ENCODE measurements at regions not wholly inside any gene's neighbourhood (a gene's known extent, or its start where the extent isn't known, plus 50 kb on each side); places are given as distances from the start of the nearest gene placed in this dataset.

DNA sequence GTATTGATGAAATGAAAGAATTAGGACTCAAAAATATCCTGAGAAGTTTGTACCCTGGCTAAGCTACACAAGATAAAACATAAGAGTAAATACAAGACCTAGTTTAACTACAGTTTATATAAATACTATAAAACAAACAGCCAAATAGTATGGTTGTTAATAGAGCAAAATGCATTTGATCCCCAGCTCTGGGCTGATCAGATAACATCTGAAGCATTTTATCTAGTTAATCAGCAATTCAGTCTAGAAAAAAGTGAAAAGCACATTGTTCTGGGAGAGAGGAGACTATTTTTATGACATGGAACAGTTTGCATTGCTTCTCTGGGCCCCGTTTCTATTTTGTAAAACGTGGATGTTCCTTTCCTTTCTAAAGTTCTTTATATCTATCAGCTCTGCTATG lies 139.6 kb upstream of the RORB start:
- Mint-ChIP-seq H3K27me3 (no peaks in the 10 kb centered on the region), H3K36me3 (ENCODE audit: low read depth) (no peaks in the 10 kb centered on the region), H3K9me3 (no peaks in the 10 kb centered on the region), H3K27ac (no peak overlapping the region), H3K4me3 (no peak overlapping the region), H3K4me1 (ENCODE audit: low read depth) (no peaks in the 10 kb centered on the region)
- H3K27ac ChIP-seq (ENCODE audit: low read depth in 1 of 2, low read length in 2 of 2) = no peak overlapping the region
- H3K9me3 ChIP-seq (ENCODE audit: control insufficient read depth in 1 of 2, insufficient read depth in 1 of 2, low read length in 2 of 2) = no peaks in the 10 kb centered on the region
- no peak overlapping the region for H3K4me3 ChIP-seq (ENCODE audit: low read length)
- CTCF ChIA-PET = interaction anchor here (0.8 kb wide), 1 partner anchor 9 kb away, joined by 3 read pairs; no protein-coding TSS in a partner anchor
- TF ChIP-seq, protein P1, sequence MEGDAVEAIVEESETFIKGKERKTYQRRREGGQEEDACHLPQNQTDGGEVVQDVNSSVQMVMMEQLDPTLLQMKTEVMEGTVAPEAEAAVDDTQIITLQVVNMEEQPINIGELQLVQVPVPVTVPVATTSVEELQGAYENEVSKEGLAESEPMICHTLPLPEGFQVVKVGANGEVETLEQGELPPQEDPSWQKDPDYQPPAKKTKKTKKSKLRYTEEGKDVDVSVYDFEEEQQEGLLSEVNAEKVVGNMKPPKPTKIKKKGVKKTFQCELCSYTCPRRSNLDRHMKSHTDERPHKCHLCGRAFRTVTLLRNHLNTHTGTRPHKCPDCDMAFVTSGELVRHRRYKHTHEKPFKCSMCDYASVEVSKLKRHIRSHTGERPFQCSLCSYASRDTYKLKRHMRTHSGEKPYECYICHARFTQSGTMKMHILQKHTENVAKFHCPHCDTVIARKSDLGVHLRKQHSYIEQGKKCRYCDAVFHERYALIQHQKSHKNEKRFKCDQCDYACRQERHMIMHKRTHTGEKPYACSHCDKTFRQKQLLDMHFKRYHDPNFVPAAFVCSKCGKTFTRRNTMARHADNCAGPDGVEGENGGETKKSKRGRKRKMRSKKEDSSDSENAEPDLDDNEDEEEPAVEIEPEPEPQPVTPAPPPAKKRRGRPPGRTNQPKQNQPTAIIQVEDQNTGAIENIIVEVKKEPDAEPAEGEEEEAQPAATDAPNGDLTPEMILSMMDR (IDR thresholded peaks at IDR 0.05) = no peak
- ATAC-seq (ENCODE audit: poor library complexity) = no peak
- DNase-seq = no peak
- POLR2A ChIA-PET = no interaction called here
- intact Hi-C loops (cut with DNase I, micrococcal nuclease) = no loop called here
- H3K36me3 ChIP-seq (ENCODE audit: insufficient read depth, low read length) = no peaks in the 10 kb centered on the region
- H3K27me3 ChIP-seq (ENCODE audit: control insufficient read depth in 1 of 2, insufficient read depth in 2 of 2, low read length in 2 of 2) = no peaks in the 10 kb centered on the region
- no peaks in the 10 kb centered on the region for H3K4me1 ChIP-seq (ENCODE audit: insufficient read depth, low read length)

DNA sequence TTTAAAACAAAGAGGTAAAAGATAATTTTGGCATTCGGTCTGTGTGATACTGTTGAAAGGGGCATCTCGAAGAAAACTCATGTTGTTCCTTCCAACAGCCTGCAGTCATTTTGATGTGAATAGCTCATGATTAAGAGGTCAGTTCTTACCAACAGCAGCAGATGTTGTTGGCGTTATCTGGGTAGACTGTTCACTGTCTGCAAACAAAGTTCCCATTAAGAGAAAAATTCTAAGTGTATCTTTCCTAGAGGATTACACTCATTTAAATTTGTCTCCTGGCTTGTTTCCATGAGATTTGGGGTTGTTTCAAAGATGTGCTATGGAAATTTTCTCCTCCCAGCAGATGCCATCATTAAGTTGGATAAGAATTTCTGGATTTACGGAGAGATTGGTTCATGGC lies 138.2 kb upstream of the RORB start:
- no peaks in the 10 kb centered on the region for H3K4me1 ChIP-seq (ENCODE audit: insufficient read depth, low read length)
- H3K27ac ChIP-seq (ENCODE audit: low read depth in 1 of 2, low read length in 2 of 2) = no peak overlapping the region
- Mint-ChIP-seq H3K36me3 (ENCODE audit: low read depth) (no peaks in the 10 kb centered on the region), H3K27ac (no peak overlapping the region), H3K4me1 (ENCODE audit: low read depth) (no peaks in the 10 kb centered on the region), H3K9me3 (no peaks in the 10 kb centered on the region), H3K4me3 (no peak overlapping the region), H3K27me3 (no peaks in the 10 kb centered on the region)
- H3K36me3 ChIP-seq (ENCODE audit: insufficient read depth, low read length) = no peaks in the 10 kb centered on the region
- TF ChIP-seq, protein P1 (IDR thresholded peaks at IDR 0.05) = no peak
- H3K27me3 ChIP-seq (ENCODE audit: control insufficient read depth in 1 of 2, insufficient read depth in 2 of 2, low read length in 2 of 2) = no peaks in the 10 kb centered on the region
- CTCF ChIA-PET = no interaction called here
- POLR2A ChIA-PET = no interaction called here
- DNase-seq (no peak), ATAC-seq (ENCODE audit: poor library complexity) (no peak)
- H3K9me3 ChIP-seq (ENCODE audit: control insufficient read depth in 1 of 2, insufficient read depth in 1 of 2, low read length in 2 of 2) = no peaks in the 10 kb centered on the region
- intact Hi-C loops (cut with DNase I, micrococcal nuclease) = no loop called here
- no peak overlapping the region for H3K4me3 ChIP-seq (ENCODE audit: low read length)

DNA sequence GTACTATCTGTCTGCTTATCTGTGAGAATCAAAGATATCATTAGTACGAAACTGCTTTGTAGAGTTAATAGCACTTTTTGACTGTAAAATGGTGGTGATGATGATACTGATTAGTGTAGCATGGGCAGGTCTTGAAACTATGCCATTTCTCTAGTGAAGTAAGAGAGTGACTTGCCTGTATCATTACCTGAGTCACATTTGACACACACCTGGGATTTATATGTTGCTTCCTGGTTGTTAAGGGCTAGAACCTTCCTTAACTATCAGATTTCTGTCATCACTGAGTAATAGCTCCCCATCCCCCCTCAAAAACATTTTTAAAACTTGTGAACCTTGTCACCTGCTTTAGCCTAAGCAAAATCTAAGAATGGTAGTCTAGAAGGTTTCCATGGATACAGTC lies 135.6 kb upstream of the RORB start:
- DNase-seq (no peak), ATAC-seq (ENCODE audit: poor library complexity) (no peak)
- H3K4me1 Mint-ChIP-seq (ENCODE audit: low read depth) = no peaks in the 10 kb centered on the region
- H3K27ac Mint-ChIP-seq = no peak overlapping the region
- H3K9me3 Mint-ChIP-seq = no peaks in the 10 kb centered on the region
- POLR2A ChIA-PET = no interaction called here
- no peaks in the 10 kb centered on the region for H3K27me3 Mint-ChIP-seq
- Histone ChIP-seq H3K27me3 (ENCODE audit: control insufficient read depth in 1 of 2, insufficient read depth in 2 of 2, low read length in 2 of 2) (no peaks in the 10 kb centered on the region), H3K9me3 (ENCODE audit: control insufficient read depth in 1 of 2, insufficient read depth in 1 of 2, low read length in 2 of 2) (no peaks in the 10 kb centered on the region), H3K4me3 (ENCODE audit: low read length) (no peak overlapping the region), H3K27ac (ENCODE audit: low read depth in 1 of 2, low read length in 2 of 2) (no peak overlapping the region), H3K4me1 (ENCODE audit: insufficient read depth, low read length) (no peaks in the 10 kb centered on the region), H3K36me3 (ENCODE audit: insufficient read depth, low read length) (no peaks in the 10 kb centered on the region)
- intact Hi-C loops (cut with DNase I, micrococcal nuclease) = loop anchor here in 1 of 2 experiments (5.0 kb wide), 1 partner anchor 41 kb away; no protein-coding TSS in a partner anchor
- CTCF ChIA-PET = no interaction called here
- H3K36me3 Mint-ChIP-seq (ENCODE audit: low read depth) = no peaks in the 10 kb centered on the region
- TF ChIP-seq, protein P1 (IDR thresholded peaks at IDR 0.05) = no peak
- H3K4me3 Mint-ChIP-seq = no peak overlapping the region

All from CD4-positive, alpha-beta T cell (primary cell).